ENCODE measurements at regions not wholly inside any gene's neighbourhood (a gene's known extent, or its start where the extent isn't known, plus 50 kb on each side); places are given as distances from the start of the nearest gene placed in this dataset.

- TF ChIP-seq POLR2A (IDR thresholded peaks at IDR 0.05) (no peak), POLR2AphosphoS5 (IDR thresholded peaks at IDR 0.05) (no peak)
- TF ChIP-seq, protein P1, sequence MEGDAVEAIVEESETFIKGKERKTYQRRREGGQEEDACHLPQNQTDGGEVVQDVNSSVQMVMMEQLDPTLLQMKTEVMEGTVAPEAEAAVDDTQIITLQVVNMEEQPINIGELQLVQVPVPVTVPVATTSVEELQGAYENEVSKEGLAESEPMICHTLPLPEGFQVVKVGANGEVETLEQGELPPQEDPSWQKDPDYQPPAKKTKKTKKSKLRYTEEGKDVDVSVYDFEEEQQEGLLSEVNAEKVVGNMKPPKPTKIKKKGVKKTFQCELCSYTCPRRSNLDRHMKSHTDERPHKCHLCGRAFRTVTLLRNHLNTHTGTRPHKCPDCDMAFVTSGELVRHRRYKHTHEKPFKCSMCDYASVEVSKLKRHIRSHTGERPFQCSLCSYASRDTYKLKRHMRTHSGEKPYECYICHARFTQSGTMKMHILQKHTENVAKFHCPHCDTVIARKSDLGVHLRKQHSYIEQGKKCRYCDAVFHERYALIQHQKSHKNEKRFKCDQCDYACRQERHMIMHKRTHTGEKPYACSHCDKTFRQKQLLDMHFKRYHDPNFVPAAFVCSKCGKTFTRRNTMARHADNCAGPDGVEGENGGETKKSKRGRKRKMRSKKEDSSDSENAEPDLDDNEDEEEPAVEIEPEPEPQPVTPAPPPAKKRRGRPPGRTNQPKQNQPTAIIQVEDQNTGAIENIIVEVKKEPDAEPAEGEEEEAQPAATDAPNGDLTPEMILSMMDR (IDR thresholded peaks at IDR 0.05) = no peak
Observed at GRCh38 chr1:88163187-88163586, 520.9 kb upstream of the PKN2 start.

Data from suprapubic skin (tissue), 4 donors.